Lower lobe of right lung (tissue), 2 donors: ENCODE measurements at regions not wholly inside any gene's neighbourhood (a gene's known extent, or its start where the extent isn't known, plus 50 kb on each side); places are given as distances from the start of the nearest gene placed in this dataset.

Source experiments
- ATAC-seq, 2 donors: fragments of 200-7000 bp; cut with Tn5 transposase; one replicate each; pipeline ENCODE4 v1.9.1; 2020 to 2022; ENCODE audit warnings: mild to moderate bottlenecking in 2 of 2, moderate library complexity in 2 of 2
- DNase-seq: peaks from one replicate; pipeline ENCODE4 v3.0.0-alpha.2; 2020
- H3K27ac ChIP-seq: fragments of 200-600 bp; one replicate; pipeline ENCODE4 v1.8.0; 2022
- H3K27me3 ChIP-seq: fragments of 200-600 bp; one replicate; pipeline ENCODE4 v1.8.0; 2022; ENCODE audit warnings: low read depth
- H3K36me3 ChIP-seq: fragments of 200-600 bp; one replicate; pipeline ENCODE4 v1.8.0; 2022; ENCODE audit warnings: mild to moderate bottlenecking
- H3K4me1 ChIP-seq: fragments of 200-600 bp; one replicate; pipeline ENCODE4 v1.8.0; 2022
- H3K4me3 ChIP-seq: fragments of 200-600 bp; one replicate; pipeline ENCODE4 v1.8.0; 2022; ENCODE audit warnings: mild to moderate bottlenecking
- H3K9me3 ChIP-seq: fragments of 200-600 bp; one replicate; pipeline ENCODE4 v1.8.0; 2022
- intact Hi-C: fragments of 100-400 bp; cut with DNase I; formaldehyde crosslinking; loops from one replicate; pipeline ENCODE4 v1.11.0; 2022
- TF ChIP-seq, protein P1 (sequence below): fragments of 200-600 bp; IDR thresholded peaks from one replicate; pipeline ENCODE4 v1.8.0; 2022; ENCODE audit warnings: antibody characterized with exemption, mild to moderate bottlenecking
- donor health status: DM: no; HTN: yes; CAD: no; lungs with severe emphysema.

DNA sequence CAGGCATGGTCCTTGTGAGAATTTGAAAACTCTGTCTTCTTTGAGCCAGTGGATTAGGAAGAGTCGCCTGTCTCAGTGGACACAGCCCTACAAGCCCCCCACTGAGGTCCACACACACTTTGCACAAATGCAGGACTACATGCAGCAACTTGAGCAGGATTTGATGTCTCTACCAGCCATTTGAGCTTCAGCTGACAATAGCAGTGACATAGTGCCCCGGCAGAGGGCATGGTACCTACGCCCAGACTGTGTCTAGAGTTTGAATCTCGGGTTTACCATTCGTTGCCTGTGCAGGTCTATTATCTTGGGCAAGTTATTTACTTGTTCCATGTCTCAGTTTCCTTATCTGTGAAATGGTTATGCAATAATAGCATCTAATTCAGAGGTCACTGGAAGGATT lies 580.1 kb downstream of the TFAP2B start:
- no peaks in the 10 kb centered on the region for H3K27me3 ChIP-seq
- DNase-seq, result no peak
- peak in 1 of 2 donors; percentile 27 for ATAC-seq
- no peaks in the 10 kb centered on the region for H3K4me1 ChIP-seq
- H3K27ac ChIP-seq, result no peak overlapping the region
- no peaks in the 10 kb centered on the region for H3K36me3 ChIP-seq
- TF ChIP-seq, protein P1, sequence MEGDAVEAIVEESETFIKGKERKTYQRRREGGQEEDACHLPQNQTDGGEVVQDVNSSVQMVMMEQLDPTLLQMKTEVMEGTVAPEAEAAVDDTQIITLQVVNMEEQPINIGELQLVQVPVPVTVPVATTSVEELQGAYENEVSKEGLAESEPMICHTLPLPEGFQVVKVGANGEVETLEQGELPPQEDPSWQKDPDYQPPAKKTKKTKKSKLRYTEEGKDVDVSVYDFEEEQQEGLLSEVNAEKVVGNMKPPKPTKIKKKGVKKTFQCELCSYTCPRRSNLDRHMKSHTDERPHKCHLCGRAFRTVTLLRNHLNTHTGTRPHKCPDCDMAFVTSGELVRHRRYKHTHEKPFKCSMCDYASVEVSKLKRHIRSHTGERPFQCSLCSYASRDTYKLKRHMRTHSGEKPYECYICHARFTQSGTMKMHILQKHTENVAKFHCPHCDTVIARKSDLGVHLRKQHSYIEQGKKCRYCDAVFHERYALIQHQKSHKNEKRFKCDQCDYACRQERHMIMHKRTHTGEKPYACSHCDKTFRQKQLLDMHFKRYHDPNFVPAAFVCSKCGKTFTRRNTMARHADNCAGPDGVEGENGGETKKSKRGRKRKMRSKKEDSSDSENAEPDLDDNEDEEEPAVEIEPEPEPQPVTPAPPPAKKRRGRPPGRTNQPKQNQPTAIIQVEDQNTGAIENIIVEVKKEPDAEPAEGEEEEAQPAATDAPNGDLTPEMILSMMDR, result no peak
- H3K4me3 ChIP-seq, result no peak overlapping the region
- intact Hi-C loops, result no loop called here
- no peaks in the 10 kb centered on the region for H3K9me3 ChIP-seq

DNA sequence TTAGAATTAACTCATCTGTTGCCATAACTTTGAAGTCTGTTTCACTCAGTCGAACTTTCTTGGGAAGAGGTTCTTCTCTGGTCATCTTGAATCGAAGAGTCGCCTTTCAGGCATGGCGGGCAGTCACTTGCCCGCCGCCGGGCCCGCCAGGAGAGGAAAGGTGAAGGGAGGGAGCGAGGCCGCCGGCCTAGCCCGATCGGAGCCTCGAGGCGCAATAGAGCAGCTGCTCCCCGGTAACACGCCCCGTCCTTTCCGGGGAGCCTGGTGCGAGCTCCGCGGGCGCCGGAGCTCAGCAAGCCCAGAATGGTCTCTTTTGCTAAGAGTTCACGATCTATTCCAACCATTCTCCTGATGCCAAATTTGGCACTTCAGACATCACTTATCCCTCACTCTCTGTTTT lies 591.8 kb downstream of the TFAP2B start:
- ATAC-seq (peak in 1 of 2 donors; percentile 11), DNase-seq (no peak)
- intact Hi-C loops, result no loop called here
- Histone ChIP-seq H3K4me1 (no peaks in the 10 kb centered on the region), H3K9me3 (no peaks in the 10 kb centered on the region), H3K27ac (no peak overlapping the region), H3K4me3 (no peak overlapping the region), H3K36me3 (no peaks in the 10 kb centered on the region), H3K27me3 (no peaks in the 10 kb centered on the region)
- TF ChIP-seq, protein P1, result no peak

DNA sequence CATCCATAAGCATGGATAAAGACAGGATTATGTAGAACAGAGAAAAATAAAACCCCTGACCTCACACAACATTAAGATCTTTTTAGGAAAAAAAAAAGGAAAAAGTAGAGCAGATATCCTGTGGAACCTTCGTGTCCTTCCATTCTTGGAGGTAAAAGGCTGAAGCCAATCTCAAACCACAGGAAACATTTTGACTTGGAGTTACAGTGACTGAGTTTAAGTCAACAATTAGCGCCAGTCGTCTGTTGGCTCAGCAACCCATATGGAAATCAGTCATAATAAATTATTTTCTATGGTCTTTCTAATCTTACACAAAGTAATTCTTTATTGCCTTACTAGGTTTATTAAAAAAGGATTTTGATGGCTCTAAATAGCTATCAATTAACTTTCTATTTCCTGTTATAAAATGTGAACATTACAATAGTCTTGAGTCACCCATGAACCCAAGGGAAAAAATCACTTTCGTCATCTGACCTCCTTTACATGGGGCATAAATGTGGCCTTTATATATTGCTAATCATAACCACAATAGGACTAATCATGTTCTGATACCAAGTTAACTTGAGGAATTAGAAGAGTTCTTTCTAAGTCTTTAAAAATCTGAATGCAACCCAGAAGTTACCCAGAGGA lies 592.9 kb downstream of the TFAP2B start:
- Histone ChIP-seq H3K4me3 (no peak overlapping the region), H3K4me1 (no peaks in the 10 kb centered on the region), H3K27me3 (no peaks in the 10 kb centered on the region), H3K36me3 (no peaks in the 10 kb centered on the region), H3K9me3 (no peaks in the 10 kb centered on the region), H3K27ac (no peak overlapping the region)
- DNase-seq (no peak), ATAC-seq (no peak)
- intact Hi-C loops, result no loop called here
- TF ChIP-seq, protein P1, result no peak

DNA sequence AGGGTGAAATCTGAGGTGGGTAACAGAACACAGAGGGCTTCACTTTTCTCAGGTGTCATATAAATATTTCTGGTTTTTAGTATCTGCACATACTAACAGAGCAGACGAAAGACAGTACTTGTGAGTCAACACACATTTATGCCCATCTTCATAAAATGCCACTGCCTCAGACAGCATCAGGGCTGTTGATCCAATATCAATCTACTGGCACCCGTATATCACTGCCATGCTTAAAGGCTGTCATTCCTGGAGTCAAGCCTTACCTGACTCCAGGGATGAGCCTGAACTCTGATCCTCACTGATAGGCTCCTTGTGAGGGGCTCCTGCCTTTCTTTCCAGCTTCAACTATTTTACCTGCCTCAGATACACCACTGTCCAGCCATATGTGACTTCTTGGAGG lies 595.7 kb downstream of the TFAP2B start:
- H3K36me3 ChIP-seq, result no peaks in the 10 kb centered on the region
- H3K4me1 ChIP-seq, result no peaks in the 10 kb centered on the region
- H3K9me3 ChIP-seq, result no peaks in the 10 kb centered on the region
- DNase-seq, result no peak
- no peaks in the 10 kb centered on the region for H3K27me3 ChIP-seq
- H3K27ac ChIP-seq, result no peak overlapping the region
- H3K4me3 ChIP-seq, result no peak overlapping the region
- TF ChIP-seq, protein P1, result no peak
- ATAC-seq, result no peak
- intact Hi-C loops, result no loop called here

DNA sequence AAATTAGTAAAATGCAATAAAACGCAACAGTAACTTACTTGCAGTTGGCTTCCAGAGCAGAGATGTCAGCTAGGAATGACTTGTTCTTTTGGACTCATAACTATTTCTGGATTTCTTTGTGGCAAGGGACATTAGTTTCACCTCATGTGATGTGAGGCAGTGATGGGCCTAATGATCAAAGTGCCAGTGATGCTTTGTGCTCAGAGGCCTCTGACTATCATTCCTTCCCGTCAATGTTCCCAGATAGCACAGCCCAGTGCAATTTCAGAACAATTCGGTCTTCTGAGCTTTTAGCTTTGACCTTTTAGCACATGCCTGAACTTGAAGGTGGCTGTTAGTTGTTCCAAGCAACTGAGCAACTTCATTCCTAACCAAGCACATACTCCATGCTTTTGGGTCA lies 596.8 kb downstream of the TFAP2B start:
- H3K9me3 ChIP-seq, result no peaks in the 10 kb centered on the region
- ATAC-seq, result no peak
- H3K27me3 ChIP-seq, result no peaks in the 10 kb centered on the region
- TF ChIP-seq, protein P1, result no peak
- DNase-seq, result no peak
- no peak overlapping the region for H3K4me3 ChIP-seq
- H3K4me1 ChIP-seq, result no peaks in the 10 kb centered on the region
- no peak overlapping the region for H3K27ac ChIP-seq
- intact Hi-C loops, result no loop called here
- no peaks in the 10 kb centered on the region for H3K36me3 ChIP-seq
